ENCODE measurements at regions not wholly inside any gene's neighbourhood (a gene's known extent, or its start where the extent isn't known, plus 50 kb on each side); places are given as distances from the start of the nearest gene placed in this dataset.

DNA sequence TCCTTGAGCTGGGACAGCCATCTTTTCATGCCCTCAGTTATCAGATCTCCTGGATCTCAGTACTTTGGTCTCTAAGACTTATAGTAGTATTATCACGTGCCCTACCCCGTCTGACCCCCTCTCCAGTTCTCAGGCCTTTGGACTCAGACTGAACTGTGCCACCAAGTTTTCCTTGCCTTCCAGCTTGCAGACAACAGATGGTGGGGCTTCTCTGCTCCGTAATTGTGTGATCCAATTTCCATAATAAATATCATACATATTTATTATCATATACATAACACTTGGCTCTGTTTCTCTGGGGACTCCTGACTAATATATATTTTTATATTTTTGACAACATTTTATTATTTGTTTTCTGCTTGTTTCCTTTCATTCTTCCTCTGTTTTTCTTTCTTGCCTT is 458.8 kb upstream of the SEMA6D start:
- no peak for TF ChIP-seq MLLT10 (CRISPR knock-in tag; IDR thresholded peaks at IDR 0.05)
- TF ChIP-seq, protein P1, sequence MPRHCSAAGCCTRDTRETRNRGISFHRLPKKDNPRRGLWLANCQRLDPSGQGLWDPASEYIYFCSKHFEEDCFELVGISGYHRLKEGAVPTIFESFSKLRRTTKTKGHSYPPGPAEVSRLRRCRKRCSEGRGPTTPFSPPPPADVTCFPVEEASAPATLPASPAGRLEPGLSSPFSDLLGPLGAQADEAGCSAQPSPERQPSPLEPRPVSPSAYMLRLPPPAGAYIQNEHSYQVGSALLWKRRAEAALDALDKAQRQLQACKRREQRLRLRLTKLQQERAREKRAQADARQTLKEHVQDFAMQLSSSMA (CRISPR knock-in tag; IDR thresholded peaks at IDR 0.05) = no peak
- TF ChIP-seq ELF4 (CRISPR knock-in tag; IDR thresholded peaks at IDR 0.05; ENCODE audit: borderline replicate concordance) = no peak
- TF ChIP-seq ZNF878 (CRISPR knock-in tag; IDR thresholded peaks at IDR 0.05) = no peak
- no peak for TF ChIP-seq ZFP82 (CRISPR knock-in tag; IDR thresholded peaks at IDR 0.05; ENCODE audit: borderline replicate concordance)
- TF ChIP-seq, protein P2, sequence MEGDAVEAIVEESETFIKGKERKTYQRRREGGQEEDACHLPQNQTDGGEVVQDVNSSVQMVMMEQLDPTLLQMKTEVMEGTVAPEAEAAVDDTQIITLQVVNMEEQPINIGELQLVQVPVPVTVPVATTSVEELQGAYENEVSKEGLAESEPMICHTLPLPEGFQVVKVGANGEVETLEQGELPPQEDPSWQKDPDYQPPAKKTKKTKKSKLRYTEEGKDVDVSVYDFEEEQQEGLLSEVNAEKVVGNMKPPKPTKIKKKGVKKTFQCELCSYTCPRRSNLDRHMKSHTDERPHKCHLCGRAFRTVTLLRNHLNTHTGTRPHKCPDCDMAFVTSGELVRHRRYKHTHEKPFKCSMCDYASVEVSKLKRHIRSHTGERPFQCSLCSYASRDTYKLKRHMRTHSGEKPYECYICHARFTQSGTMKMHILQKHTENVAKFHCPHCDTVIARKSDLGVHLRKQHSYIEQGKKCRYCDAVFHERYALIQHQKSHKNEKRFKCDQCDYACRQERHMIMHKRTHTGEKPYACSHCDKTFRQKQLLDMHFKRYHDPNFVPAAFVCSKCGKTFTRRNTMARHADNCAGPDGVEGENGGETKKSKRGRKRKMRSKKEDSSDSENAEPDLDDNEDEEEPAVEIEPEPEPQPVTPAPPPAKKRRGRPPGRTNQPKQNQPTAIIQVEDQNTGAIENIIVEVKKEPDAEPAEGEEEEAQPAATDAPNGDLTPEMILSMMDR (CRISPR knock-in tag; IDR thresholded peaks at IDR 0.05) = no peak
- no peak for TF ChIP-seq RXRA (CRISPR knock-in tag; IDR thresholded peaks at IDR 0.05)
- TF ChIP-seq, protein P3, sequence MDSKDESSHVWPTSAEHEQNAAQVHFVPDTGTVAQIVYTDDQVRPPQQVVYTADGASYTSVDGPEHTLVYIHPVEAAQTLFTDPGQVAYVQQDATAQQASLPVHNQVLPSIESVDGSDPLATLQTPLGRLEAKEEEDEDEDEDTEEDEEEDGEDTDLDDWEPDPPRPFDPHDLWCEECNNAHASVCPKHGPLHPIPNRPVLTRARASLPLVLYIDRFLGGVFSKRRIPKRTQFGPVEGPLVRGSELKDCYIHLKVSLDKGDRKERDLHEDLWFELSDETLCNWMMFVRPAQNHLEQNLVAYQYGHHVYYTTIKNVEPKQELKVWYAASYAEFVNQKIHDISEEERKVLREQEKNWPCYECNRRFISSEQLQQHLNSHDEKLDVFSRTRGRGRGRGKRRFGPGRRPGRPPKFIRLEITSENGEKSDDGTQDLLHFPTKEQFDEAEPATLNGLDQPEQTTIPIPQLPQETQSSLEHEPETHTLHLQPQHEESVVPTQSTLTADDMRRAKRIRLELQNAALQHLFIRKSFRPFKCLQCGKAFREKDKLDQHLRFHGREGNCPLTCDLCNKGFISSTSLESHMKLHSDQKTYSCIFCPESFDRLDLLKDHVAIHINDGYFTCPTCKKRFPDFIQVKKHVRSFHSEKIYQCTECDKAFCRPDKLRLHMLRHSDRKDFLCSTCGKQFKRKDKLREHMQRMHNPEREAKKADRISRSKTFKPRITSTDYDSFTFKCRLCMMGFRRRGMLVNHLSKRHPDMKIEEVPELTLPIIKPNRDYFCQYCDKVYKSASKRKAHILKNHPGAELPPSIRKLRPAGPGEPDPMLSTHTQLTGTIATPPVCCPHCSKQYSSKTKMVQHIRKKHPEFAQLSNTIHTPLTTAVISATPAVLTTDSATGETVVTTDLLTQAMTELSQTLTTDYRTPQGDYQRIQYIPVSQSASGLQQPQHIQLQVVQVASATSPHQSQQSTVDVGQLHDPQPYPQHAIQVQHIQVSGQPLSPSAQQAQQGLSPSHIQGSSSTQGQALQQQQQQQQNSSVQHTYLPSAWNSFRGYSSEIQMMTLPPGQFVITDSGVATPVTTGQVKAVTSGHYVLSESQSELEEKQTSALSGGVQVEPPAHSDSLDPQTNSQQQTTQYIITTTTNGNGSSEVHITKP (CRISPR knock-in tag; IDR thresholded peaks at IDR 0.05; ENCODE audit: low read depth) = no peak
- TF ChIP-seq ZNF136 (CRISPR knock-in tag; IDR thresholded peaks at IDR 0.05; ENCODE audit: low read depth) = no peak
- TF ChIP-seq ZNF354B (CRISPR knock-in tag; IDR thresholded peaks at IDR 0.05) = no peak
- no peak for TF ChIP-seq HDAC2 (CRISPR knock-in tag; IDR thresholded peaks at IDR 0.05)
